ENCODE measurements at regions not wholly inside any gene's neighbourhood (a gene's known extent, or its start where the extent isn't known, plus 50 kb on each side); places are given as distances from the start of the nearest gene placed in this dataset.

DNA sequence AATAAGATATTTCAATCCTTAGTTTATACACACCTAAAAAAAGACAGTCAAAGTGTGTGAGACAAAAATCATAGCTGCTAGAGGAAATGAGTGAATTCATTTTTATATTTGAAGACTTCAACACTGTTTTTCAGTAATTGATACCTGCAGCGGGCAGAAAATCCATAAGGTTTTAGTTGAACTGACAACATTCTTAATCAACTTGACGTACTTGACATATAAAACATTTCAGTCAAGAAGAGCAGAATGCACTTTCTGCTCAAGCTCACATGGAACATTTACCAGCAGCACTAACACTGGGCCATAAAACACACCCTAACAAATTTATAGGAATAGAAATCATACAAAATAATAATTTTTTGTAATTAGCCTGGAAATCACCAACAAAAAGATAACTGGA is 959.6 kb upstream of the SOX11 start:
- Histone ChIP-seq H3K27me3 (ENCODE audit: control insufficient read depth, insufficient read depth, low read length) (no peaks in the 10 kb centered on the region), H3K36me3 (ENCODE audit: control insufficient read depth, insufficient read depth, low read length) (no peaks in the 10 kb centered on the region), H3K4me3 (ENCODE audit: low read depth, low read length) (no peak overlapping the region)
- TF ChIP-seq, protein P1, sequence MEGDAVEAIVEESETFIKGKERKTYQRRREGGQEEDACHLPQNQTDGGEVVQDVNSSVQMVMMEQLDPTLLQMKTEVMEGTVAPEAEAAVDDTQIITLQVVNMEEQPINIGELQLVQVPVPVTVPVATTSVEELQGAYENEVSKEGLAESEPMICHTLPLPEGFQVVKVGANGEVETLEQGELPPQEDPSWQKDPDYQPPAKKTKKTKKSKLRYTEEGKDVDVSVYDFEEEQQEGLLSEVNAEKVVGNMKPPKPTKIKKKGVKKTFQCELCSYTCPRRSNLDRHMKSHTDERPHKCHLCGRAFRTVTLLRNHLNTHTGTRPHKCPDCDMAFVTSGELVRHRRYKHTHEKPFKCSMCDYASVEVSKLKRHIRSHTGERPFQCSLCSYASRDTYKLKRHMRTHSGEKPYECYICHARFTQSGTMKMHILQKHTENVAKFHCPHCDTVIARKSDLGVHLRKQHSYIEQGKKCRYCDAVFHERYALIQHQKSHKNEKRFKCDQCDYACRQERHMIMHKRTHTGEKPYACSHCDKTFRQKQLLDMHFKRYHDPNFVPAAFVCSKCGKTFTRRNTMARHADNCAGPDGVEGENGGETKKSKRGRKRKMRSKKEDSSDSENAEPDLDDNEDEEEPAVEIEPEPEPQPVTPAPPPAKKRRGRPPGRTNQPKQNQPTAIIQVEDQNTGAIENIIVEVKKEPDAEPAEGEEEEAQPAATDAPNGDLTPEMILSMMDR (IDR thresholded peaks at IDR 0.05; ENCODE audit: insufficient read depth, low read length, severe bottlenecking) = no peak
- FAIRE-seq (no peak), DNase-seq (ENCODE audit: low read depth) (no peak)

DNA sequence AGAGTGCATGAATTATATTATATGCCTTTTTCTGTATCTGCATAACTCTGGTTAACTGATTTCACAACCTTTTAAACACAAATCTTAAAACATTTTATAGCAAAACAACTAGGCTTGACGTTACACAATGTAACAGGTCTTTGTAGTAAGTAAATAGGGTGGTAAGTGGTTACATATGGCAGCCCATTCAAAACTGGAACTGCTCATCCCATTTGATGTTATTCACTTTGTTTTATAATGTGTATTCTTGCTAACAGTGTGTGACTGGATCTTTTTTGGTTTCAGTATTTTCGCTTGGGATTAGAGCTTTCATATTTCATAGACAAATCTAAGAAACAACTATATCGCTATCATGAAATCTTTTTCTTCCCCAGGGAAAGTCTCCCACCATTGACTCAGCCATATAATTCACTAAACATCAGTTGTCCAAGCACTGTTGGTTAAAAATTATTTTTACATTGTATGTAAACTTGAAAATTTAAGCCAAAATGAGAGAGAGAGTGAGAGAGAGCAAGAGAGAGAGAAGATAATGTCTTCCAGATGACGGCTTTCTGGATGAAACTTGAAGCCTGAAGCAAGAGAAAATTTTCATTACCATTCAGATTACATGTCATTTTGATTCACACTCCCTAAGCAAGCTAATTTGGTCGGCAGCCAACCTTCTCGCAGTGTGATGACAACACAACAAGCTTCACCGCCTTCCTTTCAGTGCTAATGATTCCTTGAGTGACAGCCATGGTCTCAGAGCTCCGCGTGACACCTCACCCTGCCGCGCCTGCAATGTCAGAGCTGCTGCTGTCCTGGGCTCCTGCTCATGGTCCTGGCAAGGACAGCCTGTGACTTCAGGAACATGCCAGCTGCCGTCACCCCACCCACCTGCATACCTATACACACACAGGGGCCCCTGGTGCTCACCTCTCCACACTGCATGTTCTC is 946.9 kb upstream of the SOX11 start:
- Histone ChIP-seq H3K27me3 (ENCODE audit: control insufficient read depth, insufficient read depth, low read length) (no peaks in the 10 kb centered on the region), H3K36me3 (ENCODE audit: control insufficient read depth, insufficient read depth, low read length) (no peaks in the 10 kb centered on the region), H3K4me3 (ENCODE audit: low read depth, low read length) (no peak overlapping the region)
- FAIRE-seq (no peak), DNase-seq (ENCODE audit: low read depth) (no peak)
- TF ChIP-seq, protein P1 (IDR thresholded peaks at IDR 0.05; ENCODE audit: insufficient read depth, low read length, severe bottlenecking) = no peak

DNA sequence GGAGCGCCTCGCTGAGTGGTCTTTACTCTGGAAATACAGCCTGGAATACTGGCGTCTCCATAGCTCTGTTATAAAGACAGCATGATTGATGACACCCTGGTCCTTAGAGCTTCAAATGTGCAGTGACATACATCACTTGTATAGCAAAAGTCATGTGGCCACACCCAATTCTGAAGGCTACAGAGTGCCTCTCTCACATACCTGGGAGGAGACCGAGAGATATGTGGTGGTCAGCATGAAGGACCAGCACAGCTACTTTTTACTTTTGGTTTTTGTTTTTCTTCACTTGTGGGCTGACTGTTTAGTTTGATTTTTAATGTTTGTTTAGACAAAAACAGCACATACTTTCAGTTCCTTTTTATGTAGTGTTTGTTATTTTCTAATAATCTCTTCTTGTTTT is 938.5 kb upstream of the SOX11 start:
- Histone ChIP-seq H3K4me3 (ENCODE audit: low read depth, low read length) (no peak overlapping the region), H3K27me3 (ENCODE audit: control insufficient read depth, insufficient read depth, low read length) (no peaks in the 10 kb centered on the region), H3K36me3 (ENCODE audit: control insufficient read depth, insufficient read depth, low read length) (no peaks in the 10 kb centered on the region)
- DNase-seq (ENCODE audit: low read depth) (no peak), FAIRE-seq (no peak)
- TF ChIP-seq, protein P1 (IDR thresholded peaks at IDR 0.05; ENCODE audit: insufficient read depth, low read length, severe bottlenecking) = no peak

DNA sequence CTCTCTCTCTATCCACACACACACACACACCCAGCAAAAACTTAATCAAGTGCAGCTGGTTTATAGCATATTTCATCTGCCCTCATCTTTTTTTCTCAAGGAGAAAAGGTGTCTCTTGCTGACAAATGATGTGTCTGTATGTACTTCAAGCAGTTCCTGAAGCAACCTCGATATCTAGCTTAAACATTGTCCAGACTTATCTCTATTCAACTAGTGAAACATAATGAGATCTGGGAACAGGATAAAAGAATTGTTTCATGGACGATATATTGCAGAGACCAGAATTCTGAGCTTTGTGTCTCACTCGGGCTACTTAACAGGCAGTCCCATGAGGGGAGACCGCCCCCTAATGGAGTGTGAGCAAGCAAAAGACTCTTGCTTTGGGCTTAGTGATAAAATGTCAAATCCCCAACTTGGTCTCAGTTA is 929.2 kb upstream of the SOX11 start:
- TF ChIP-seq, protein P1 (IDR thresholded peaks at IDR 0.05; ENCODE audit: insufficient read depth, low read length, severe bottlenecking) = no peak
- Histone ChIP-seq H3K4me3 (ENCODE audit: low read depth, low read length) (no peak overlapping the region), H3K36me3 (ENCODE audit: control insufficient read depth, insufficient read depth, low read length) (no peaks in the 10 kb centered on the region), H3K27me3 (ENCODE audit: control insufficient read depth, insufficient read depth, low read length) (no peaks in the 10 kb centered on the region)
- DNase-seq (ENCODE audit: low read depth) = no peak
- FAIRE-seq = no peak

DNA sequence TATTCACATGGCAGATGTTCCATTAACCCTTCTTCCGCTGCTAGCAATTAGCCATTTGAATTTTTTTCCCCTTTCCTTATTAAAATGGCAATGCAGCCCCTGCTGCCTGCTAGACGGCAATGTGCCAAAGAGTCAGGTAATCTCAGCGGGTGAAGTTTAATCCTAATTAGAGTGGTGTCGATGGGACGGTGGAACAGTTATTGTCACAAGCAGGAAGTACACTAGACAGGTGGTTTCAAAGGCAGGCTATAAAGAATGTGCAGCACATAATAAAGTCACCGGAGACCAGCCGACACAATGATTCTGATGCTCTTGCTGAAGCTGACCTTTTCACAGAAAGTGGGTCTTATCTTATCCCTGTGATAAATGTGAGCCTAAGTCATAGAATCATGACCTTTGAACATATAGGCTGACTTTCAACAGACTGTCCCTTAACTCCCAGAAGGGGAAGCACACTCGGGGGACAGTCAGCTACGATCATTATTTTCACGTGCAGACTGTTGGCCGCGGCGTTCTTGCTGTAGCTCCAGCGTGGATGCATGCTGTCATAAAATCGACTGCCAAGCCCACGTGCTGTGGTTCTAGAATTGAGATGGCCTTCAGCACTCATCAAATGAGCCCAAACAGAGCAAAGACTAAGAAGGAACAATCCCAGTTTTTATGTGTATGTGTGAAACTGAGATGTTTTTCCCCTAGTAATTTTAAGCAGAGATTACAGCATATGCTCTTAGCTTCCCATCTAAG is 926.2 kb upstream of the SOX11 start:
- Histone ChIP-seq H3K4me3 (ENCODE audit: low read depth, low read length) (no peak overlapping the region), H3K27me3 (ENCODE audit: control insufficient read depth, insufficient read depth, low read length) (no peaks in the 10 kb centered on the region), H3K36me3 (ENCODE audit: control insufficient read depth, insufficient read depth, low read length) (no peaks in the 10 kb centered on the region)
- DNase-seq (ENCODE audit: low read depth) (no peak), FAIRE-seq (no peak)
- TF ChIP-seq, protein P1 (IDR thresholded peaks at IDR 0.05; ENCODE audit: insufficient read depth, low read length, severe bottlenecking) = no peak
